Omental fat pad (tissue), 3 donors: ENCODE measurements at regions not wholly inside any gene's neighbourhood (a gene's known extent, or its start where the extent isn't known, plus 50 kb on each side); places are given as distances from the start of the nearest gene placed in this dataset.

Source experiments
- ATAC-seq: fragments of 150-250 bp; one replicate; pipeline ENCODE4 v1.9.1; 2016; ENCODE audit warnings: mild to moderate bottlenecking, moderate library complexity; ENCODE audit not compliant: low FRiP score
- DNase-seq: peaks from one replicate; pipeline ENCODE4 v3.0.0-alpha.2; 2019; ENCODE audit warnings: low spot score
- CTCF ChIP-seq, 3 donors: fragments of 450-650 bp; IDR thresholded peaks; one replicate each; pipeline ENCODE4 v1.5.1; 2016 to 2017; ENCODE audit warnings: antibody characterized with exemption in 3 of 3, mild to moderate bottlenecking in 3 of 3, moderate library complexity in 2 of 3

GRCh38 chr9:115900698-115901097, 252.9 kb upstream of the PAPPA start:
- ATAC-seq, result no peak
- TF ChIP-seq CTCF (IDR thresholded peaks at IDR 0.05), result no peak
- DNase-seq, result no peak

- ATAC-seq, result no peak
- no peak for DNase-seq
- TF ChIP-seq CTCF (IDR thresholded peaks at IDR 0.05), result no peak
Observed at GRCh38 chr9:115910959-115911358, 242.6 kb upstream of the PAPPA start.

GRCh38 chr9:115912086-115912485, 241.5 kb upstream of the PAPPA start:
- ATAC-seq (no peak), DNase-seq (no peak)
- no peak for TF ChIP-seq CTCF (IDR thresholded peaks at IDR 0.05)

GRCh38 chr9:115913696-115914095, 239.9 kb upstream of the PAPPA start:
- DNase-seq (no peak), ATAC-seq (no peak)
- TF ChIP-seq CTCF (IDR thresholded peaks at IDR 0.05), result no peak

GRCh38 chr9:115914291-115914690, 239.3 kb upstream of the PAPPA start:
- DNase-seq (no peak), ATAC-seq (no peak)
- no peak for TF ChIP-seq CTCF (IDR thresholded peaks at IDR 0.05)

- no peak for TF ChIP-seq CTCF (IDR thresholded peaks at IDR 0.05)
- DNase-seq (peak; percentile 26), ATAC-seq (peak; percentile 85)
Observed at GRCh38 chr9:115921301-115921700, 232.3 kb upstream of the PAPPA start.

- DNase-seq (no peak), ATAC-seq (no peak)
- no peak for TF ChIP-seq CTCF (IDR thresholded peaks at IDR 0.05)
Observed at GRCh38 chr9:115922444-115922843, 231.1 kb upstream of the PAPPA start.
